HEK293T (cell line): ENCODE measurements at regions not wholly inside any gene's neighbourhood (a gene's known extent, or its start where the extent isn't known, plus 50 kb on each side); places are given as distances from the start of the nearest gene placed in this dataset.

Experiments used
- BHLHE40 ChIP-seq: fragments of 450-650 bp; IDR thresholded peaks from 2 replicates; pipeline ENCODE4 v1.6.1; 2016; ENCODE audit warnings: mild to moderate bottlenecking, moderate library complexity, borderline replicate concordance
- FOXA1 ChIP-seq: fragments of 450-650 bp; IDR thresholded peaks from 2 replicates; pipeline ENCODE4 v1.6.1; 2016; ENCODE audit warnings: mild to moderate bottlenecking
- FOXK2 ChIP-seq: fragments of 450-650 bp; IDR thresholded peaks from 2 replicates; pipeline ENCODE4 v1.6.1; 2016; ENCODE audit warnings: mild to moderate bottlenecking
- FOXM1 ChIP-seq: fragments of 450-650 bp; IDR thresholded peaks from 2 replicates; pipeline ENCODE4 v1.6.1; 2017; ENCODE audit warnings: mild to moderate bottlenecking, borderline replicate concordance
- PKNOX1 ChIP-seq: fragments of 450-650 bp; IDR thresholded peaks from 2 replicates; pipeline ENCODE4 v1.6.1; 2016
- SUZ12 ChIP-seq: fragments of 450-650 bp; IDR thresholded peaks from 2 replicates; pipeline ENCODE4 v1.6.1; 2016; ENCODE audit warnings: mild to moderate bottlenecking

GRCh38 chr9:24071091-24071490, 245.1 kb upstream of the ELAVL2 start:
- no peak for TF ChIP-seq PKNOX1
- no peak for TF ChIP-seq FOXM1
- no peak for TF ChIP-seq SUZ12
- TF ChIP-seq FOXA1 = no peak
- no peak for TF ChIP-seq FOXK2
- no peak for TF ChIP-seq BHLHE40
